GM18951 (cell line): ENCODE measurements at regions not wholly inside any gene's neighbourhood (a gene's known extent, or its start where the extent isn't known, plus 50 kb on each side); places are given as distances from the start of the nearest gene placed in this dataset.
"Not testable (repeated sequence)": the region's sequence is repeated elsewhere in the genome, so short reads cannot be mapped to it uniquely, and the experiment has no call there.

Experiments used
- POLR2A ChIP-seq: IDR thresholded peaks from 4 replicates; pipeline ENCODE4 v1.6.1; 2011; ENCODE audit warnings: mild to moderate bottlenecking; ENCODE audit not compliant: insufficient read length, insufficient read depth; ENCODE audit errors: extremely low read depth
- in situ Hi-C: fragments of 300-500 bp; cut with MboI; formaldehyde crosslinking; loops from one replicate; pipeline ENCODE4 v1.12.0; 2022; ENCODE audit warnings: low sequenced_read_pairs, mixed read lengths, inconsistent platforms; ENCODE audit not compliant: unreplicated experiment

DNA sequence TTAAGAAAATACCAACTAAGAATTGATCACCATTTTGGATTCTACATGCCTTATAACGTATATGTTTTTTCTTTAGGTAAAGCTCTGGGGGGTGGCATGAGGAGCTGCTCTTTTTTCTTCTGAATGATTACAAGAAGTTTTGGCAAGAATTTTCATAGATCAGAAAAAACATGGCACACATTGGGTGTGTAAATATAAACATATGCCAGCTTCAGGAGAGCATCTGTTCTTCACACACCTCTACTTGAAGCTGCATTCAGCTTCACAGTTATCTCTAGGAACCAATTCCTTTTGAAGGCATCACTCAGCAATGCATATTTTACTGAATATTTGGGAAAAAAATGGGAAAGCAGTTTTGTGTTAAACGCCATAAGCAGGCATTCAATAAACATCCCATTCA lies 122.7 kb upstream of the GHR start:
- in situ Hi-C loops, result no loop called here
- no peak for TF ChIP-seq POLR2A

DNA sequence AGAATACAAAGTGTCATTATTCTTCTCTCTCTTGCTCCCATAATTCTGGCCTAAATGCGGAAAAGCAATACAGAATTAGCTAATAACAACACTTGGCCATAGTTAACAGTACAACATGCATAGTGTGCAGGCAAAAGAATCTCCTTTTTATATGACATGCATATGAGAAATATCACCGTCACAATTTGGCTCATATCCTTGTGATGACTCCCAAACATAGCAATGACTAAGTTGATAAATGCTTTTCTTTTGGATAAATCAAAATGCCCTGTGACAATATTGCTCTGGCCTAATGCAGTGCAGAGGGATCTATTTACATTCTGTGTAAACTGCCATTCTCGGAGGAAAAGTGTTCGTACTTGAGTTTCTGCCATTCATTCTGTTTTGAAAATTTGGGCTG lies 121.9 kb upstream of the GHR start:
- in situ Hi-C loops, result no loop called here
- no peak for TF ChIP-seq POLR2A

DNA sequence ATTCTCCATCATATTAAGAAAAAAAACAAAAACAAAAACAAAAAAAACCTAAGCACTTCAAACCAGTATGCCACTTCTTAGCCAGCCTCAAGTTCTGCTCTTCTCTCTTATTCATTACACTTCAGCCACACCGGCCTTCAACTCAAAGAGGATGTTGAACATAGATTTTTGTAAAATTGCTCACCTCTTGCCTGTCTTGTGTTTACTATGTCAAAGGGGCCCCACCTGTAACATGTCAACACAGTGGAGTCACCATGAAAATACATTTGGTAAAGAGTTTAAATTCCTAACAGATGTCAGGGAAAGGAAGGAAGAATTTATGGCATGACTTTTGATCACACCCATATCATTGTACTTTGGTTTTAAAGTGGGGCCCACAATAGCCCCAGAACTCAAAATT lies 121.1 kb upstream of the GHR start:
- no peak for TF ChIP-seq POLR2A
- in situ Hi-C loops, result no loop called here

DNA sequence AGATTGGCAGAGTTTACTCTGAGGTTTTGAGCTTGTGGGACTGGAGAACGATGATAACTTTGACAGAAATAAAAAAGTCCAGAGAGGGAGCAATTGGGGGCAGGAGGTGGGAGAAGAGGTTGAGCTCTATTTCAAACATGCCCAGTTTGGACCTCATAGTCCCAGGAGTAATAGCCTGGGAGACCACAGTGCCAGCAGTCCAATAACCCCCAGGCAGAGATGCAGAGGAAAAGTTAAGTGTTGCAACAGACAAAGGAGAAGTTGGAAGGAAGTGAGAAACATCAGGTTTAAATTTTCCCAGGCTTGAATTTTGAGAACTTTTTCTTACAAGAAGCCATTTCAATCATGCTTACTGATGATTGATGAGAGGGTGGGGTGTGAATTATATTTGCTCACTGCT lies 117.0 kb upstream of the GHR start:
- in situ Hi-C loops, result no loop called here

DNA sequence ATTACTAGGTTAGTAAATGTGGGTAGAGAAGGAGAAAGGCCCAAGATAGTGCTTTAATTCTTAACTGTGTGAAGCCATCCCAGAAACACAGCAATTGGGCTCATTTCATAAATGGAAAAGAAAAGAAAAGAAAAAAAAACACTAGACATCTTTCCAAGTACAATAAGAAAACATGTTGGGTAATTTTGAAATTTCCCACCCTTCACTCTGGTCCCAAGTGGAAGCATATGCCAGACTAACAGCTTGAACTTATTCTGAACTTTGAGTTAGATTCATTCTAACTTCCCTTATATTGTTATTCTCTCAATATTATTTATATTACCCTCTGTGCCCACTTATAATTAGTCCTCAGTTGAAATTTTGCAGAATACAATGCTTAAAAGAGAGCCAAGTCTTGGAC lies 113.4 kb upstream of the GHR start:
- in situ Hi-C loops, result no loop called here
- no peak for TF ChIP-seq POLR2A

More for the DNA sequence above, 117.0 kb upstream of the GHR start:
- TF ChIP-seq POLR2A, result no peak

DNA sequence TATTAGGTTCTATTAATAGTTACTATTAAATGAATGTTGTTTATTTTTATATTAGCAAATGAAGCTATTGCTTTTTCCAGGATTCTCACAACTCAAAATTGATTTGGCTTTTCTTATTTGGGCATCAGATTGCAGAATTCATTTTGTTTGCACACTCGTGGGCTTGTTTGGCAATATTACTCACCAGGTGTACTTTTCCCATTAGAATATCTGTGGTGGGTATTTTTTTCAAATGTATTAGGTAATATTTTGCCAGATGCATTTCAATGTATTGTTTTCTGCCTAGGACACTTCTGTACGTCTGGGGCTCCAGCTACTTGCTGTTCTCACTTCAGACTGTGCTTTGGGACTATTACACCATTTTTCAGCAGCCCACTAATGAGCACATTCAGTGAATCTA lies 108.0 kb upstream of the GHR start:
- in situ Hi-C loops, result no loop called here
- no peak for TF ChIP-seq POLR2A

DNA sequence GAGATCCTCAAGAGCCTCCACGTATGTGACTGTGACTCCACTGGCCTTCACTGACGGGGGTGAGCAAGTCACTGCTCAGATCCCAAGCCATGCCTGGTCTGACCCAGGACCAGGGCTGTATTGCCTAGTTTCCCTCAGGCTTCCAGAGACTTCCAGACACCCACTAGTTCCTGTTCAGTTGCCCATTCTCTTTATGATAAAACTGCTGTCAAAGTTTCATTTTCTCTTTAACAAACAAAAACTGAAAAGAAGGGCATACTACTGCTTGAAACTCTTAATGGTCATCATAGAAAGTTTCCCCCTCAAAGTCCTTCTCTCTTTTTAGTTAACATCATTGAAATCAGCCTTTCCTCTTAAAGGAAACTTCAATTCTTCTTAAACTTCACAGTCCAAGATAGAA lies 105.7 kb upstream of the GHR start:
- TF ChIP-seq POLR2A, result no peak
- in situ Hi-C loops, result no loop called here

DNA sequence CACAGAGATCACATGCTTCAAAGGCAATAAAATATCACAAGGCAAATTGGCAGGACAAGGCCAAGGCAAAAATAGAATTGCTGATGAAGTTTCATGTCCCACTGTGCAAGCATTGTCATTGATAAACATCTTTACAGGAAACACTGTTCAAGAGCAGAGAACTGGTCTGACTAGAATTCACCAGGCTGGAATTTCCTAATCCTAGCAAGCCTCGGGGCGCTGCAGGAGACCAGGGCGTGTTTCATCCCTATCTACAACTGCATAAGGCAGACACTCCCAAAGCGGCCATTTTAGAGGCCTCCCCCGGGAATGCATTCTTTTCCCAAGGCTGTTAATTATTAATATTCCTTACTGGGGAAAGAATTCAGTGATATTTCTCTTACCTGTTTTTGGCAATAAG lies 103.7 kb upstream of the GHR start:
- in situ Hi-C loops, result not testable (repeated sequence)

DNA sequence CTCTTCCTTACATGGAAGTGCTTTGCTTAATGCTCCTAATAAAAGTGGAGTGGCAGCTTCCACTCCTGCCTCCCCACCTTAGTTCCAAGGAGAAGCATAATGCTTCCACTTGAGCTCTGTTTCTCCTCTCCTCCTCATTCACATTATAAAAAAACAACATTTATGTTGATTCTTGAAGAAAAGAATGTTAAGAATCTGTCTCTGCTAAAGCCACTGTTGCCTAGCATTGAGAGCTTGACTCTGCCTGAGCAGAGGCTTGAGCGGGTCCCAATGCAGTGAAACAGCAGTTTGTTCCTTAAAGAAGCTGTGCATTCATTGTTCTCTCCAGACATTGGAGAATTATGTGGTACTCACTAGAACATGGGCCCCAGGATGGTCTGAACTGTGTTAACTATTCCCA lies 101.5 kb upstream of the GHR start:
- no peak for TF ChIP-seq POLR2A
- in situ Hi-C loops, result no loop called here

DNA sequence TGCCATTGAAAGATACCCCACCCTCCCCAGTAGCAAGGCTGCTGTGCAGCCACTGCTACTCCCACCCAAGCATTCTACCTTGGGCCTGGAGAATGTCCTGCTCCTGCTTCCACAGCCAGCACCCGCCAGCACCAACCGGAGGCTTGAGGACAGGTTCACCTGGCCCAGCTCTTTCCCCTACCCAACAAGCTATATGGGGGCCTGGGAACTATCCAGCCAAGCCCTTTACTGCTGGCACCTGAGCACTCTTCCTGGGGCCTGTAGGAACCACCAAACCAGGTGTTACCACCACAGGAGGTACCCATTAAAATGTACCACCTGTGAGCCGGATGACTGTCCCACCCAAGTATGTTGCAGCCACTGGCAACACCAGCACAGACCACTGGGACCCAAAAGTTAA lies 86.1 kb upstream of the GHR start:
- in situ Hi-C loops, result no loop called here
- TF ChIP-seq POLR2A, result no peak

DNA sequence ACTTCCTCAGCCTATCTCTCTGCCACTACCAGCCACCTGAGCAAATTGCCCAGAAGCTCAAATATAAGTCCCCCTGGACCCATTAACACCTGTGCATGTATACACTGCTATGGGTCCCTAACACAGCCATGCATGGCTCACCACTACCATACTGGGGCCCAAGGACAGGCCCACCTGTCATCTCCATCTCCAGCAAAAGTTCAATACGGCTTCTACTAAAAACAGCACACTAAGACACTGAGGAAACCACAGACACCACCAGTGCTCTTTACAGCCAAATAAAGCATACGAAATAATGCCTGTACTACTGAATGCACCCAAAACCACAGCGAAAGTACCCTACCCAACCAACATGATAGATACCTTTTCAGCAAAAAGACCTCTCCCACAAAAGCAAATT lies 85.6 kb upstream of the GHR start:
- in situ Hi-C loops, result no loop called here
- TF ChIP-seq POLR2A, result no peak

DNA sequence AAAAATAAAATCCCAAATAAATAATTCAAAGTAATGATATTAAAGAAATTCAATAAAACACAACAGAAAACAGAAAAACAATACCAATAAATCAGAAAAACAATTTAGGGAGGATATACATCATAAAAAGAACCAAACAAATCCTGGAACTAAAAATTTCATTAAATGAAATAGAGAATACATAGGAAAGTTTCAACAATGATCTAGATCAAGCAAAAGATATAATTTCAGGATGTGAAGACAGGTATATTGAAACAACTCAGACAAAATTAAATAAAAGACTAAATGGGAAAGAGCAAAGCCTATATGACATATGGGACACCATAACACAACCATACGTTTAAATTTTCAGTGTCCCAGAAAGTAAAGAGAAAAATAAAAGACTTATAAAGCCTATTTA lies 85.1 kb upstream of the GHR start:
- TF ChIP-seq POLR2A, result no peak
- in situ Hi-C loops, result no loop called here

DNA sequence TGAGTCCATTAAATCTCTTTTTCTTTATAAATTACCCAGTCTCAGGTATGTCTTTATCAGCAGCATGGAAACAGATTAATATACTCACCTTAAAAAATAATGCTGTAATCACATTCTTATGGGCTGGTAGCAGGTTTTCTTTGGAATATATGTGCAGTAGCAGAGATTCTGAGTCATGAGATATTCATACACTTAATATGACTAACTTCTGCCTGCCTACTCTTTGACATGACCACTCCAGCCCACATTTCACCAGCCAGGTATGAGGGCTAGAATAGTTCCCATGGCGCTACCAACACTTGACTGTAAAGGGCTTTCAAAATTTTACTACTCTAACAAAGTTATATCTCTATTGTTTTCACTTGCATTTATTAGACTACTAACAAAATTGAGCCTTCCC lies 74.1 kb upstream of the GHR start:
- in situ Hi-C loops, result no loop called here

DNA sequence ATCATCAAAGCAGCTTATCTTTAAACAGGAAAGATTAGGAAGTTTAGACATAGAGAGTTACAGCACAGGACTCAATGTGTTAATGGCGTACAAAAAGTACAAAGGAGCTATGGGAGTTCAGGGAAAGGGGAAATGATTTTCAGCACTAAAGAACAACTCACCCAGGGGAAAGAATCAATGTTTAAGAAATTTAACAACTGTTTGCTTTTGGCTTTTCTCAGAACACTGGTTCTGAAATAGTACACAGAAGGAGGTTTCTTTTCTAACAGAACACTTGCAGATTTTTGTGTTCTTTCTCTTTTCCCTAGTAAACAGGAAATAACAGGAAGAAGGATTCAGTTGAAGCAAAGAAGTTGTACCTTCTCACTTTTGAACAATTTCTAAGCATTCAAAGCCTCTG lies 71.3 kb upstream of the GHR start:
- in situ Hi-C loops, result no loop called here
- TF ChIP-seq POLR2A, result no peak

More for the DNA sequence above, 74.1 kb upstream of the GHR start:
- TF ChIP-seq POLR2A, result no peak

DNA sequence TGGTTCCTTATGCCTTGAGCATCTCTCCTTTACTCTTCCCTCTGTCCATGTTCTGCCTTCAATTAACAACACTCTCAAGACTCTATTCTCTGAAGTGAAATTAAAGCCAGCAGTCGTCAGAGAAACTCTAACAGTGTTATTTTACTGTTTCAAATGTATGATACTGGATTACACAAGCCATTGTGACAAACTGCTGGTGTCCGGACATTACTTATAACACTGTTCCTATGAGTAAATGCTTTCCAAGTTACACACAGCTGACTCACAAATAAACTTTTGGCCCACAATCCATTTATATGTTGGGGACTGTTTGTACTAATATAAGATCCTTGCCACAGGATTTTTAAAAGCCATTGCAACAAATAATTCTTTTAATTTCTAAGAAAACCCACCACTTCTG lies 63.2 kb upstream of the GHR start:
- in situ Hi-C loops, result no loop called here

DNA sequence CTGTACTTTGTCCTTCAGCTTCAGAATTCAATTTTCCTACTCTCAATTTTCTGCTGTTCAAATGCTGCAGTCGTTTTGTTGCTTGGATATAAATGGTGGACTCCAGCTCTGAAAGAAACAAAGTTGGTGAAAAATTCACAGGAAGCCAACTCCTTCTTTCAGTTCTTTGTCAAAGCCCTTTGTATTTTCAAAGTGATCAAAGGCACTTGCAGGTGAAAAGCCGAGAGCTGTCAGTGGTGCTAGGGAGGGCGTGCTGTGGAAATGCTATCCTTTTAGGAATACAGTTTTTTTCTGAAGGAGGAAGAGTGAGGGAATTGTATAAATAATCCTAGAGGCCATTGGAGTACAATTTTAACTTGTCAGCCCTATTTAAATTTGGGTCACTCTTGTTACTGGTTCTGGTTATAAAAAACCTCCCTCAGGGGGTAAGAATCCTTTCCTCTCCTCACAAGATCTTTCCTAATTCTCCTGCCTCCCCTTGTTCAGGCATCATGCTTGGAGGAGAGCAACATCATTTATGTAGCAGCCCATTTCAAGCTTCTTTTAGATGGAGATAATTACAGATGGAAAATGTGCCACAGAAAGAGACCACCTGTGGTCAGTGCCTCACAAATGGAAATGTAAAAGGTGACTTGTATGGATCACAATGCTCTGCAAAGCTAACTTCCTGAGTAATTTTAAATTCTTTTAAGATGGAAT lies 62.5 kb upstream of the GHR start:
- TF ChIP-seq POLR2A, result no peak
- in situ Hi-C loops, result no loop called here

More for the DNA sequence above, 63.2 kb upstream of the GHR start:
- TF ChIP-seq POLR2A, result no peak

DNA sequence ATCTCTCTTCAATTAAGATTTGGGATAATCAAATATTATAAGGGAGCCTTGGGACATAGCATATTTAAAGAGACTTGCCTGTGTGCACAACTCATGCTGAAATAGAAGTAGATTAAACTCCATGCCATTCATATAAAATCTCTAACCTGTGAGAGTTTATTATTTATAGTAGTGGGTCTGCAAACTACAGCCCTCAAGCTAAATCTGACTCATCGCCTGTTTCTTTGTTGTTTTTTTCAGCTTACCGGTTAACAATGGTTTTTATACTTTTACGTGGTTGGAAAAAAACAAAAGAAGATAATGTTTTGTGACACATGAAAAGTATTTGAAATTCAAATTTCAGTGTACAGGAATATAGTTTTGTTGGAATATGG lies 61.9 kb upstream of the GHR start:
- no peak for TF ChIP-seq POLR2A
- in situ Hi-C loops, result no loop called here
